Neural crest cell (in vitro differentiated cells): ENCODE measurements at regions not wholly inside any gene's neighbourhood (a gene's known extent, or its start where the extent isn't known, plus 50 kb on each side); places are given as distances from the start of the nearest gene placed in this dataset.
A peak's percentile ranks its signal among the peaks of the same experiment; 100 is the strongest.

Experiments used
- DNase-seq: peaks from one replicate; pipeline ENCODE4 v3.0.0; 2021; ENCODE audit warnings: low read depth, mixed read lengths, low spot score
- H3K27ac Mint-ChIP-seq: one replicate; pipeline ENCODE4 v1.8.0; 2021; ENCODE audit warnings: mild to moderate bottlenecking, mixed read lengths; ENCODE audit not compliant: unreplicated experiment
- H3K27me3 Mint-ChIP-seq: 2 replicates; pipeline ENCODE4 v1.8.0; 2021; ENCODE audit warnings: low read depth, mild to moderate bottlenecking, mixed read lengths
- H3K36me3 Mint-ChIP-seq: 2 replicates; pipeline ENCODE4 v1.8.0; 2021; ENCODE audit warnings: low read depth, mild to moderate bottlenecking, mixed read lengths
- H3K4me1 Mint-ChIP-seq: 2 replicates; pipeline ENCODE4 v1.8.0; 2021; ENCODE audit warnings: mixed read lengths
- H3K4me3 Mint-ChIP-seq: one replicate; pipeline ENCODE4 v1.8.0; 2021; ENCODE audit warnings: mild to moderate bottlenecking, mixed read lengths
- H3K9me3 Mint-ChIP-seq: 2 replicates; pipeline ENCODE4 v1.8.0; 2021; ENCODE audit warnings: mixed read lengths
- CTCF ChIP-seq: fragments of 200-600 bp; sonication (generic); conservative IDR thresholded peaks from 2 replicates; pipeline ENCODE4 v1.5.0; 2021; ENCODE audit warnings: antibody characterized with exemption, mild to moderate bottlenecking

GRCh38 chr9:121598965-121599871 lies 52.2 kb upstream of the DAB2IP start:
- TF ChIP-seq CTCF: no peak
- peak overlapping the region; percentile 84 for H3K4me3 Mint-ChIP-seq
- peaks cover 4% of the 10 kb centered on the region for H3K9me3 Mint-ChIP-seq
- H3K27ac Mint-ChIP-seq: no peak overlapping the region
- peaks cover 36% of the 10 kb centered on the region for H3K27me3 Mint-ChIP-seq
- H3K4me1 Mint-ChIP-seq: peaks cover 26% of the 10 kb centered on the region
- peak; percentile 52 for DNase-seq
- H3K36me3 Mint-ChIP-seq: peaks cover 2% of the 10 kb centered on the region

- Mint-ChIP-seq H3K4me3 (peak overlapping the region; percentile 69), H3K36me3 (peaks cover 2% of the 10 kb centered on the region), H3K4me1 (peaks cover 32% of the 10 kb centered on the region), H3K9me3 (peaks cover 4% of the 10 kb centered on the region), H3K27ac (no peak overlapping the region), H3K27me3 (peaks cover 36% of the 10 kb centered on the region)
- no peak for TF ChIP-seq CTCF
- no peak for DNase-seq
Measured at GRCh38 chr9:121599872-121600585, 51.4 kb upstream of the DAB2IP start.

GRCh38 chr9:121601194-121601593 lies 50.2 kb upstream of the DAB2IP start:
- Mint-ChIP-seq H3K27ac (no peak overlapping the region), H3K36me3 (peaks cover 2% of the 10 kb centered on the region), H3K9me3 (peaks cover 4% of the 10 kb centered on the region), H3K4me3 (peak overlapping the region; percentile 50), H3K4me1 (peaks cover 32% of the 10 kb centered on the region), H3K27me3 (peaks cover 36% of the 10 kb centered on the region)
- no peak for DNase-seq
- no peak for TF ChIP-seq CTCF
